Left ventricle myocardium superior (tissue), 1 donor: ENCODE measurements at regions not wholly inside any gene's neighbourhood (a gene's known extent, or its start where the extent isn't known, plus 50 kb on each side); places are given as distances from the start of the nearest gene placed in this dataset.
"Not testable (repeated sequence)": the region's sequence is repeated elsewhere in the genome, so short reads cannot be mapped to it uniquely, and the experiment has no call there.

Experiments
- ATAC-seq: fragments of 200-7000 bp; cut with Tn5 transposase; one replicate; pipeline ENCODE4 v1.9.1; 2020; ENCODE audit warnings: mild to moderate bottlenecking, moderate library complexity
- DNase-seq: peaks from one replicate; pipeline ENCODE4 v3.0.0-alpha.2; 2020
- intact Hi-C: fragments of 100-400 bp; cut with micrococcal nuclease; formaldehyde crosslinking; loops from one replicate; pipeline ENCODE4 v1.11.0; 2022
- donor health status: DM: no; HTN: yes; CAD: no; lungs with severe emphysema.

DNA sequence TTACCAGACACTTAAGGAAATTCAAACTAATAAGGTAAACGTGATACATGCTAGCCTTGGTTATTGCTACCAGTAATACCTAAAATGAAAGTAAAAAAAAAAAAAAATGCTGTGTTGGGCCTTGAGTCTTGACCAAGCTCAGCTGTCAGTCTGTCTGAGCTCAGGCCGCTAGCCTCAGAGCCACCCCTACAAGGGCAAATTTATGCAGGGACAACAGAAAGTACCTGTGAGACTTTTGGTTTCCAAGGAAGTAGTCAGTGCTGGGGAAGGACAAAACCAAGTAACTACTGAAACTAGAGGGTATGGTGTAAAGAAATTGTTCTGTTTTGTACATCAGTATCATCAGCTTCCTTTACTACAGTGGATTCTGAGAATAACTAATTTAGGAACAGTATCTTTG lies 134.3 kb upstream of the SLITRK5 start:
- DNase-seq: no peak
- intact Hi-C loops: no loop called here
- ATAC-seq: no peak

GRCh38 chr13:87537951-87538350 lies 133.2 kb upstream of the SLITRK5 start:
- ATAC-seq (no peak), DNase-seq (no peak)
- intact Hi-C loops: no loop called here

GRCh38 chr13:87538366-87539052 lies 132.7 kb upstream of the SLITRK5 start:
- intact Hi-C loops: no loop called here
- ATAC-seq (no peak), DNase-seq (no peak)

DNA sequence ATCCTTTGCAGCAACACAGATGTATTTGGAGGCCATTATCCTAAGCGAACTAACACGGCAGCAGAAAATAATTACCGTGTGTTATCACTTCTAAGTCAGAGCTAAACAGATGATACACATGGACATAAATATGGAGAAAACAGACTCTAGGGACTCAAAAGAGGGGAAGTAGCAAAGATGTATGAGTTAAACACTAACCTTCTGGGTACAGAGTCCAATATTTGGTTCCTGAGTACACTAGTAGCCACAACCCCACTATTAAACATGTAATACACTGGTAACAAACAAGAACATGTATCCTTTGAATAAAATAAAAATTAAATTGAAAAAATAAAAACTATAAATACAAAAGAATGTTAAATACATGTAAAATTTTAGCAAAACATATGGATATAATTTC lies 118.0 kb upstream of the SLITRK5 start:
- DNase-seq: no peak
- intact Hi-C loops: no loop called here
- ATAC-seq: no peak

GRCh38 chr13:87554045-87554444 lies 117.1 kb upstream of the SLITRK5 start:
- DNase-seq: no peak
- intact Hi-C loops: no loop called here
- no peak for ATAC-seq

DNA sequence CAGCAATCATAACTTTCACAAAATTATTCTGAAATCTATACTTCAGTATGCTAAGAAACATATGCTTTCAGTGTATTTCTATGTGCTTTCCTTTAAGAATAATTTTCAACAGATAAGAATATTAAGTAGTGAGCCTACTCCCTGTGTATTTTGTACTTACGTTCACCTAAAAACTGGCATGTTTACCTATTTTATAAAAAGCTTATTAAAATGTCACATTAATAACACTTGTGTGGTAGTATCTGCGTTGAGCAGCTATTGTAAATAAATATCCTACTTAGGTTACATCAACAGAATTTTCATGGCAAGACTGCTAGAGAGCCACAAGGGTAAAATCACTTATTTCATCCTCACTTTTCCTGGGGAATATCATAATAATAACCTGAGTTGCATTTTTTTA lies 113.4 kb upstream of the SLITRK5 start:
- DNase-seq (no peak), ATAC-seq (no peak)
- intact Hi-C loops: no loop called here

DNA sequence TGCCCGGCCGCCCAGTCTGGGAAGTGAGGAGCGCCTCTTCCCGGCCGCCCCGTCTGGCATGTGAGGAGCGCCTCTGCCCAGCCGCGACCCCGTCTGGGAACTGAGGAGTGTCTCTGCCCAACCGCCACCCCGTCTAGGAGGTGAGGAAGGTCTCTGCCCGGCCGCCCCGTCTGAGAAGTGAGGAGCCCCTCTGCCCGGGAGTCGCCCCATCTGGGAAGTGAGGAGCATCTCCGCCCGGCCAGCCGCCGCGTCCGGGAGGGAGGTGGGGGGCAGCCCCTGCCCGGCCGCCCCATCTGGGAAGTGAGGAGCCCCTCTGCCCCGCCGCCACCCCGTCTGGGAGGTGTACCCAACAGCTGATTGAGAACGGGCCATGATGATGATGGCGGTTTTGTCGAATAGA lies 109.6 kb upstream of the SLITRK5 start:
- ATAC-seq, intact Hi-C loops, DNase-seq: not testable (repeated sequence)

DNA sequence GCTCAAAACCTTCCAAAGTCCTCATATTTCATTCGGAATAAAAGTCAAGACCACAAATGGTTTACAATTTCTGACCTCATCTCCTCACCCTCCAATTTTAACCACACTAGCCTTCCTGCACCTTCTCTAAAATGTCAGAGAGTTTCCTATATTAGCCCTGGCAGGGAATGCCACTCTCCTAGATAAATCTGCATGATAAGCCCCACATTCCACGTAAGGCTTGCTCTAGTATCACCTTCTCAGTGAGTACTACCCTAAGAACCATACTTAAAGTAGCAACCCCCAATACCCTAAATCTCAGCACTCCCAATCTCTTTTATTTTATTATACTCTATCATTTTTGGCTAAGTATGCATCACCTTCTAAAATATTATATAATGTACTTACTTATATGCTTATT lies 100.5 kb upstream of the SLITRK5 start:
- ATAC-seq (no peak), DNase-seq (no peak)
- intact Hi-C loops: no loop called here

- ATAC-seq (no peak), DNase-seq (no peak)
- intact Hi-C loops: no loop called here
Measured at GRCh38 chr13:87582399-87582798, 88.8 kb upstream of the SLITRK5 start.

GRCh38 chr13:87590518-87590917 lies 80.7 kb upstream of the SLITRK5 start:
- ATAC-seq (no peak), DNase-seq (no peak)
- intact Hi-C loops: no loop called here

DNA sequence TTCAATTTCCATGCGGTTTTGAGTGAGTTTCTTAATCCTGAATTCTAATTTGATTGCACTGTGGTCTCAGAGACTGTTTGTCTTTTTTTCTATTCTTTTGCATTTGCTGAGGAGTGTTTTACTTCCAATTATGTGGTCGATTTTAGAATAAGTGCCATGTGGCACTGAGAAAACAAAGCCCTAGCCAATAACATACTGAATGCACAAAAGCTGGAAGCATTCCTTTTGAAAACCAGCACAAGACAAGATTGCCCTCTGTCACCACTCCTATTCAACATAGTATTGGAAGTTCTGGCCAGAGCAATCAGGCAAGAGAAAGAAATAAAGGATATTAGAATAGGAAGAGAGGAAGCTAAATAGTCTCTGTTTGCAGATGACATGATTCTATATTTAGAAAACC lies 66.7 kb upstream of the SLITRK5 start:
- ATAC-seq, intact Hi-C loops, DNase-seq: not testable (repeated sequence)

- ATAC-seq (no peak), DNase-seq (no peak)
- intact Hi-C loops: no loop called here
Measured at GRCh38 chr13:87607266-87607665, 63.9 kb upstream of the SLITRK5 start.

DNA sequence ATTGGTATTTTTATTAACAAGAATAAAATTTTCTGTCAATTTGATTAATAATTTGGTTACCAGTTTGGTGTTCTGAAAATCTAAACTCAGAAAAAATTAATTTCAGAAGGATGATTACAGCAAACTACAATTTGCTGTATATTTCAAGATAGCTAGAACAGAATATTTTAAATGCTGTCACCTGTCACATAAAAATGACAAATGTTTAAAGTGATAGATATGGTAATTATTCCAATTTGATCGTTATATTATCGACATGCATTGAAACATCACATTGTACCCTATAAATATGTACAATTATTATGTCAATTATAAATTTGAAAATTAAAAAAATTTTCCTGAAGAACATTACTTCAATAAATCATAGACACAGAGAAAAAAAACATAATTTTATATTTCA lies 56.9 kb upstream of the SLITRK5 start:
- DNase-seq (no peak), ATAC-seq (no peak)
- intact Hi-C loops: no loop called here
